Liver (tissue), 3 donors: ENCODE measurements at regions not wholly inside any gene's neighbourhood (a gene's known extent, or its start where the extent isn't known, plus 50 kb on each side); places are given as distances from the start of the nearest gene placed in this dataset.
"Not testable (repeated sequence)": the region's sequence is repeated elsewhere in the genome, so short reads cannot be mapped to it uniquely, and the experiment has no call there.

ENCODE experiments used
- ATF3 ChIP-seq: IDR thresholded peaks from 2 replicates; pipeline ENCODE4 v1.6.1; 2016; ENCODE audit warnings: antibody characterized with exemption
- CTCF ChIP-seq: fragments of 150-350 bp; IDR thresholded peaks from 2 replicates; pipeline ENCODE4 v1.5.1; 2017; ENCODE audit warnings: improper control_type of control experiment, low read depth, low read length; ENCODE audit not compliant: missing input control
- EGR1 ChIP-seq, 2 donors: IDR thresholded peaks; 2 replicates each; pipeline ENCODE4 v1.6.1; 2016 to 2018; ENCODE audit warnings: antibody characterized with exemption in 2 of 2, low read depth in 2 of 2
- GABPA ChIP-seq, 2 donors: IDR thresholded peaks in 1 of 2; conservative IDR thresholded peaks in 1 of 2; 2 replicates each; pipeline ENCODE4 v1.6.1; 2016; ENCODE audit warnings: antibody characterized with exemption in 2 of 2, mild to moderate bottlenecking in 1 of 2, moderate library complexity in 1 of 2
- MAX ChIP-seq: IDR thresholded peaks from 2 replicates; pipeline ENCODE4 v1.6.1; 2016; ENCODE audit warnings: antibody characterized with exemption
- REST ChIP-seq: IDR thresholded peaks from 2 replicates; pipeline ENCODE4 v1.6.1; 2016; ENCODE audit warnings: antibody characterized with exemption, mild to moderate bottlenecking
- YY1 ChIP-seq: IDR thresholded peaks from 2 replicates; pipeline ENCODE4 v1.6.1; 2016; ENCODE audit warnings: antibody characterized with exemption, mild to moderate bottlenecking
- ZBTB33 ChIP-seq: IDR thresholded peaks from 2 replicates; pipeline ENCODE4 v1.6.1; 2016; ENCODE audit warnings: antibody characterized with exemption
- donor health status: healthy.
- donor health status: healthy.

- not testable (repeated sequence) for TF ChIP-seq CTCF; ATF3; YY1; EGR1 (IDR thresholded peaks at IDR 0.05; ENCODE audit: low read depth in 2 of 2); REST; GABPA (IDR thresholded peaks at IDR 0.05 in 1 of 2, conservative IDR thresholded peaks at IDR 0.05 in 1 of 2); MAX; ZBTB33
These were observed 351.7 kb upstream of the FRG2C start for GRCh38 chr3:75312469-75312868.
